Tibial nerve (tissue), 4 donors: ENCODE measurements at regions not wholly inside any gene's neighbourhood (a gene's known extent, or its start where the extent isn't known, plus 50 kb on each side); places are given as distances from the start of the nearest gene placed in this dataset.

Experiments
- EP300 ChIP-seq, 2 donors: sonication (generic); formaldehyde crosslinking; IDR thresholded peaks; one replicate each; pipeline ENCODE4 v1.6.1; 2017; ENCODE audit warnings: antibody characterized with exemption in 2 of 2, mild to moderate bottlenecking in 1 of 2
- POLR2A ChIP-seq, 2 donors: fragments of 450-650 bp; IDR thresholded peaks; one replicate each; pipeline ENCODE4 v1.6.1; 2017; ENCODE audit warnings: antibody characterized with exemption in 2 of 2, mild to moderate bottlenecking in 2 of 2, moderate library complexity in 2 of 2
- TF ChIP-seq, protein P1 (sequence below), 5 experiments: fragments of 200-600 bp in 3 of 5; fragments of 450-650 bp in 2 of 5; sonication (generic) in 3 of 5; IDR thresholded peaks; one replicate each; pipeline ENCODE4 v1.5.1; 2016 to 2019; ENCODE audit warnings: antibody characterized with exemption in 5 of 5, mild to moderate bottlenecking in 3 of 5, moderate library complexity in 2 of 5

DNA sequence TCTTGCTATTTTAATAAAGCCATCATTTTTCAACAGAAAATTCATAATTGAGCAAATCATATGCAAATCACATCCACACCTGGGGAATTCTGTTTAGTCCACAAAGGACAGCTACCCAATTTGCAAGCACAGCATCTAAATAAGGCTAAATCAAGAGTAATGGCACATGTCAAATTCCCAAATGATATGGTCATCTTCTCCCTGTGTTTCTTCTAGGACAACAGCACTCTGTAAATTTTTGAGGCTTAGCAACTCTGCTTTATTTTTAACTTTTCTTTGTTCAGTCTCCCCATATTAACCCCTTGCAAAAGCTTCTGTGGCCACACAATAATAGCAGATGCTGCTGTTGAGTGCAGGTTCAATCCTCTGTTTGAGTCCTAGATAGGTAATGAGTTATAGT is 155.6 kb upstream of the DAAM1 start:
- TF ChIP-seq, protein P1, sequence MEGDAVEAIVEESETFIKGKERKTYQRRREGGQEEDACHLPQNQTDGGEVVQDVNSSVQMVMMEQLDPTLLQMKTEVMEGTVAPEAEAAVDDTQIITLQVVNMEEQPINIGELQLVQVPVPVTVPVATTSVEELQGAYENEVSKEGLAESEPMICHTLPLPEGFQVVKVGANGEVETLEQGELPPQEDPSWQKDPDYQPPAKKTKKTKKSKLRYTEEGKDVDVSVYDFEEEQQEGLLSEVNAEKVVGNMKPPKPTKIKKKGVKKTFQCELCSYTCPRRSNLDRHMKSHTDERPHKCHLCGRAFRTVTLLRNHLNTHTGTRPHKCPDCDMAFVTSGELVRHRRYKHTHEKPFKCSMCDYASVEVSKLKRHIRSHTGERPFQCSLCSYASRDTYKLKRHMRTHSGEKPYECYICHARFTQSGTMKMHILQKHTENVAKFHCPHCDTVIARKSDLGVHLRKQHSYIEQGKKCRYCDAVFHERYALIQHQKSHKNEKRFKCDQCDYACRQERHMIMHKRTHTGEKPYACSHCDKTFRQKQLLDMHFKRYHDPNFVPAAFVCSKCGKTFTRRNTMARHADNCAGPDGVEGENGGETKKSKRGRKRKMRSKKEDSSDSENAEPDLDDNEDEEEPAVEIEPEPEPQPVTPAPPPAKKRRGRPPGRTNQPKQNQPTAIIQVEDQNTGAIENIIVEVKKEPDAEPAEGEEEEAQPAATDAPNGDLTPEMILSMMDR (IDR thresholded peaks at IDR 0.05), result no peak
- TF ChIP-seq POLR2A (IDR thresholded peaks at IDR 0.05) (no peak), EP300 (IDR thresholded peaks at IDR 0.05) (no peak)
